ENCODE measurements at regions not wholly inside any gene's neighbourhood (a gene's known extent, or its start where the extent isn't known, plus 50 kb on each side); places are given as distances from the start of the nearest gene placed in this dataset.

DNA sequence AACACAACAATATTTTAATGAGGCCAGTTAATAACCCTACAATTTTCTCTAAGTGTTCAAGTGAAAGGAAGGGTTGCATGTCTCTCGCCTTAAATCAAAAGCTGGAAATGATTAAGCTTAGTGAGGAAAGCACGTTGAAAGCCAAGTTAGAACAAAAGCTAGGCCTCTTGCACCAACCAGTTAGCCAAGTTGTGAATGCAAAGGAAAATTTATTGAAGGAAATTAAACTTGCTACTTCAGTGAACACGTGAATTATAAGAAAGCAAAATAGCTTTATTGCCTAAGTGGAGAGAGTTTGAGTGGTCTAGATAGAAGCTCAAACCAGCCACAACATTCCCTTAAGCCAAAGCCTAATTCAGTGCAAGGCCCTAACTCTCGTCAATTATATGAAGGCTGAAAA, 135.6 kb downstream of the DUSP10 start:
- no peak for TF ChIP-seq EZH2 (IDR thresholded peaks at IDR 0.05; ENCODE audit: borderline replicate concordance, insufficient read depth, low read depth, low read length, poor library complexity, severe bottlenecking)
- TF ChIP-seq, protein P1, sequence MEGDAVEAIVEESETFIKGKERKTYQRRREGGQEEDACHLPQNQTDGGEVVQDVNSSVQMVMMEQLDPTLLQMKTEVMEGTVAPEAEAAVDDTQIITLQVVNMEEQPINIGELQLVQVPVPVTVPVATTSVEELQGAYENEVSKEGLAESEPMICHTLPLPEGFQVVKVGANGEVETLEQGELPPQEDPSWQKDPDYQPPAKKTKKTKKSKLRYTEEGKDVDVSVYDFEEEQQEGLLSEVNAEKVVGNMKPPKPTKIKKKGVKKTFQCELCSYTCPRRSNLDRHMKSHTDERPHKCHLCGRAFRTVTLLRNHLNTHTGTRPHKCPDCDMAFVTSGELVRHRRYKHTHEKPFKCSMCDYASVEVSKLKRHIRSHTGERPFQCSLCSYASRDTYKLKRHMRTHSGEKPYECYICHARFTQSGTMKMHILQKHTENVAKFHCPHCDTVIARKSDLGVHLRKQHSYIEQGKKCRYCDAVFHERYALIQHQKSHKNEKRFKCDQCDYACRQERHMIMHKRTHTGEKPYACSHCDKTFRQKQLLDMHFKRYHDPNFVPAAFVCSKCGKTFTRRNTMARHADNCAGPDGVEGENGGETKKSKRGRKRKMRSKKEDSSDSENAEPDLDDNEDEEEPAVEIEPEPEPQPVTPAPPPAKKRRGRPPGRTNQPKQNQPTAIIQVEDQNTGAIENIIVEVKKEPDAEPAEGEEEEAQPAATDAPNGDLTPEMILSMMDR (IDR thresholded peaks at IDR 0.05), result no peak

Data from B cell (primary cell).